CD14-positive monocyte (primary cell): ENCODE measurements at regions not wholly inside any gene's neighbourhood (a gene's known extent, or its start where the extent isn't known, plus 50 kb on each side); places are given as distances from the start of the nearest gene placed in this dataset.

Experiments
- DNase-seq, 3 donors: peaks; one replicate each; pipeline ENCODE4 v3.0.0-alpha.2; 2011 to 2022
- H2AFZ ChIP-seq: 2 replicates; pipeline ENCODE4 v1.6.0; 2012; ENCODE audit warnings: mild to moderate bottlenecking, low read depth, low read length, inconsistent platforms; ENCODE audit not compliant: insufficient read depth, poor library complexity, severe bottlenecking
- H3K27ac ChIP-seq, 2 donors: 1 replicate in 1 of 2; 2 replicates in 1 of 2; pipeline ENCODE4 v1.5.1; 2012 to 2013; ENCODE audit warnings: low read length in 2 of 2, control low read depth in 1 of 2, inconsistent platforms in 1 of 2, low read depth in 1 of 2, mild to moderate bottlenecking in 1 of 2
- H3K27me3 ChIP-seq, 2 donors: one replicate each; pipeline versions ENCODE4 v1.6.0 to v1.6.1; 2011 to 2013; ENCODE audit warnings: low read length in 2 of 2; ENCODE audit not compliant: control insufficient read depth in 2 of 2, insufficient read depth in 2 of 2
- H3K36me3 ChIP-seq, 2 donors: replicated peaks in 1 of 2; 1 replicate in 1 of 2; 2 replicates in 1 of 2; pipeline versions ENCODE4 v1.5.1 to v1.6.1; 2012 to 2013; ENCODE audit warnings: low read length in 2 of 2, control low read depth in 1 of 2, inconsistent platforms in 1 of 2, mild to moderate bottlenecking in 1 of 2; ENCODE audit not compliant: insufficient read depth in 2 of 2, control insufficient read depth in 1 of 2
- H3K4me1 ChIP-seq, 2 donors: 1 replicate in 1 of 2; 2 replicates in 1 of 2; pipeline versions ENCODE4 v1.5.1 to v1.6.1; 2012 to 2013; ENCODE audit warnings: low read length in 2 of 2, control low read depth in 1 of 2, inconsistent platforms in 1 of 2, mild to moderate bottlenecking in 1 of 2, moderate library complexity in 1 of 2; ENCODE audit not compliant: insufficient read depth in 2 of 2, control insufficient read depth in 1 of 2
- H3K4me2 ChIP-seq: replicated peaks from 2 replicates; pipeline ENCODE3; 2012; ENCODE audit warnings: low read length, moderate library complexity, mild to moderate bottlenecking; ENCODE audit not compliant: poor library complexity, severe bottlenecking; ENCODE audit errors: extremely low read depth
- H3K4me3 ChIP-seq, 3 experiments: fragments of 200-600 bp in 1 of 3; sonication (generic) in 1 of 3; replicated peaks in 1 of 3; 1 replicate in 2 of 3; 2 replicates in 1 of 3; pipeline ENCODE4 v1.5.1; 2011 to 2013; ENCODE audit warnings: low read length in 3 of 3, mild to moderate bottlenecking in 3 of 3, control low read depth in 2 of 3, low read depth in 2 of 3, inconsistent platforms in 1 of 3, moderate library complexity in 1 of 3
- H3K79me2 ChIP-seq: 2 replicates; pipeline ENCODE4 v1.6.0; 2012; ENCODE audit warnings: mild to moderate bottlenecking, control low read depth, inconsistent platforms, low read length, moderate library complexity; ENCODE audit not compliant: insufficient read depth
- H3K9ac ChIP-seq: 2 replicates; pipeline ENCODE4 v1.6.0; 2017; ENCODE audit warnings: low read length, mild to moderate bottlenecking; ENCODE audit not compliant: insufficient read depth, poor library complexity, severe bottlenecking
- H3K9me3 ChIP-seq, 2 donors: replicated peaks in 1 of 2; 1 replicate in 1 of 2; 2 replicates in 1 of 2; pipeline versions ENCODE4 v1.5.1 to v1.6.1; 2012 to 2013; ENCODE audit warnings: low read length in 2 of 2, control low read depth in 1 of 2; ENCODE audit not compliant: control insufficient read depth in 1 of 2, insufficient read depth in 1 of 2
- H4K20me1 ChIP-seq: 2 replicates; pipeline ENCODE4 v1.6.0; 2012; ENCODE audit warnings: mild to moderate bottlenecking, low read length, control low read depth, moderate library complexity; ENCODE audit not compliant: insufficient read depth
- H3K27ac Mint-ChIP-seq, 7 donors: one replicate each; pipeline ENCODE4 v1.8.0; 2020; ENCODE audit warnings: mild to moderate bottlenecking in 7 of 7, mixed read lengths in 7 of 7, moderate library complexity in 6 of 7, inconsistent platforms in 2 of 7
- H3K27me3 Mint-ChIP-seq, 3 donors: one replicate each; pipeline ENCODE4 v1.8.0; 2021 to 2022; ENCODE audit warnings: low read depth in 3 of 3, mild to moderate bottlenecking in 3 of 3, mixed read lengths in 3 of 3, moderate library complexity in 3 of 3, inconsistent platforms in 1 of 3
- H3K36me3 Mint-ChIP-seq, 2 donors: one replicate each; pipeline ENCODE4 v1.8.0; 2020; ENCODE audit warnings: mixed read lengths in 2 of 2, inconsistent platforms in 1 of 2, mild to moderate bottlenecking in 1 of 2
- H3K4me1 Mint-ChIP-seq: one replicate; pipeline ENCODE4 v1.8.0; 2020; ENCODE audit warnings: mild to moderate bottlenecking, mixed read lengths
- H3K4me3 Mint-ChIP-seq, 2 donors: one replicate each; pipeline ENCODE4 v1.8.0; 2020; ENCODE audit warnings: mild to moderate bottlenecking in 2 of 2, mixed read lengths in 2 of 2, moderate library complexity in 1 of 2
- H3K9me3 Mint-ChIP-seq, 7 donors: one replicate each; pipeline ENCODE4 v1.8.0; 2020 to 2022; ENCODE audit warnings: mixed read lengths in 7 of 7, mild to moderate bottlenecking in 6 of 7, moderate library complexity in 6 of 7, inconsistent platforms in 2 of 7
- CTCF ChIP-seq: fragments of 200-600 bp; IDR thresholded peaks from one replicate; pipeline ENCODE4 v1.8.0; 2022; ENCODE audit warnings: antibody characterized with exemption, mild to moderate bottlenecking
- WGBS: methylation state at CpG from one replicate; pipeline ENCODE4 v1.1.5; 2013; ENCODE audit warnings: missing lambda C conversion rate; ENCODE audit not compliant: insufficient coverage; 5-methylcytosine and 5-hydroxymethylcytosine counted together
- intact Hi-C, 2 donors: fragments of 100-400 bp; cut with micrococcal nuclease; formaldehyde crosslinking; loops; one replicate each; pipeline versions ENCODE4 v1.15.0 to v1.15.1; 2023

DNA sequence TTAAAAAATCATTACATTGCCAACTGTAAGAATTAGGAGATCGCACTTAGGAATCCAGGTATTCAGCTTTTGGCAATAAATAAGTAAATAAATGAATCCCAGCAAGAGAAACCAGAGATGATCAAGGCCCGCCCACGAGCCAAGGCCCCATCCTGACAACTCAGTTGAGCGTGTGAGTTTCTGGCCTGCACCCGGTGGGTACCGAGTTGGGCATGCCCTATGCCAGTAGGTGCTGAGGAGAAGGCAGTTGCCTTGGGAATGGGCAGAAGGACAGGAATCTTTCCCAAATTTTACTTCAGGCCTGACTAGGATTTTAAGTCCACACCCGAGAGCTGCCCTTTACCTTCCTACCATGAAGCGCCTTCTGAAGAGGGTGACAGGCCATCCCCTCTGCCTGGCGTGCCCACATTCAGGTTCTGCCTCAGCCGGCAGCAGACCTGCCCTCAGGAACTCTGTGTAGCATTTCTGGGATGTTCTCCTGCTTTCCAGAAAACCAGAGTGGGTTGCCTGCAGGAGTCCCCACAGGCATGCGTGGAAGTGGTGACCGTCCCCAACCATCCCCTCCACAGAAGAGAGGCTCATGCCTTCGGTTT is 99.3 kb upstream of the ALDH1A3 start:
- intact Hi-C loops, result no loop called here
- no peak overlapping the region for H3K4me3 ChIP-seq
- no peaks in the 10 kb centered on the region for H4K20me1 ChIP-seq
- Mint-ChIP-seq H3K36me3 (no peaks in the 10 kb centered on the region), H3K27ac (no peak overlapping the region), H3K9me3 (peaks cover 0 to 3% (median 0%) of the 10 kb centered on the region in 7 donors), H3K4me1 (no peaks in the 10 kb centered on the region), H3K4me3 (no peak overlapping the region), H3K27me3 (peaks cover 7 to 15% (median 11%) of the 10 kb centered on the region in 3 donors)
- no peak for DNase-seq
- no peaks in the 10 kb centered on the region for H3K79me2 ChIP-seq
- no peak overlapping the region for H3K9ac ChIP-seq
- no peak overlapping the region for H3K27ac ChIP-seq
- TF ChIP-seq CTCF, result no peak
- 94% methylated on average over 4 of the region's 13 CpGs for WGBS
- H3K36me3 ChIP-seq, result no peaks in the 10 kb centered on the region
- H3K4me2 ChIP-seq, result no peak overlapping the region
- no peak overlapping the region for H2AFZ ChIP-seq
- no peaks in the 10 kb centered on the region for H3K9me3 ChIP-seq
- H3K4me1 ChIP-seq, result no peaks in the 10 kb centered on the region
- H3K27me3 ChIP-seq, result no peaks in the 10 kb centered on the region

DNA sequence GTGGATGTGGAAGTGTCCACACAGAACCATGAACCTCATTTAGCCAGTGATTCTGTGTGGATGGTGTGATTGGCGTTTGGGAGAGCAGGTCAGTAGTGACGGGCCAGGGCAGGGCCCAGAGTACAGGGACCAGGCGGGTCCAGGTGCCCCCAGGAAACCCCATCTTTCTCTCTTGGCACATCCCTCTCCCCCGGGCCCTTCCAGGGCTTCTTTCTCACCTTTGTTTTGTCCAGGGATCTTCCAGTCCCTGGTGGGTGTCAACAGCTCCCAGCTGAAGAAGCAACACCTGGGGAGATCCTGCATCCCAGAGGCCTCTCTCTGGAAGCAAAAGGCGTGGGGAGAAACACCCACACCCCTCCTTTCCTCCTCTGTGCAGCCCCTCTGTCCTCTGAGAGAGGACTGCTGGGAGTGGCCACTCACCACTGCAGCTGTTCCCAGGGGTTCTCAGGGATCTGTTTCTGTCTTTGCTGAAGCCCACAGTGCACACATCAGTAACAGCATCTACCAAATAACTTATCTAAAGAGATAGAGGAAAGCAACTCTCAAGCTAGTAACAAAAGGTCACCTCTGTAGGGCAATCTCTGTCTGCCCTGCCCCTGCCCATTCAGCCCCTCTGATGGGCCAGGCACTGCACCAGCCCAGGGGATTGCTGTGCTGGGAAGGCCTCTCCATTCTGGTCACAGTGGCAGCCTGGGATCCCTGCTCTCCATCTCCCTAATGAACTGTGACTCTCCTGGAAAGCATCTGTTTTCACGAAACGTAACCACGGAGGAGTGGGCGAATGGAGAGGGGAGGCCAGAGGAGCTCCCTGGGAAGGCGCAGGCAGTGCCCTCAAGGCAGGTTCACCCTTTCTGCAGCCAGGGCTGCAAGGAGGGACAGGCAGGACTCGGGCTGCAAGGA is 98.3 kb upstream of the ALDH1A3 start:
- intact Hi-C loops, result no loop called here
- no peaks in the 10 kb centered on the region for H3K4me1 Mint-ChIP-seq
- H3K9me3 Mint-ChIP-seq, result no peaks in the 10 kb centered on the region
- H3K4me3 ChIP-seq, result no peak overlapping the region
- H3K27ac ChIP-seq, result no peak overlapping the region
- H3K9me3 ChIP-seq, result no peaks in the 10 kb centered on the region
- no peaks in the 10 kb centered on the region for H3K79me2 ChIP-seq
- H3K9ac ChIP-seq, result no peak overlapping the region
- no peaks in the 10 kb centered on the region for H3K36me3 ChIP-seq
- no peak overlapping the region for H3K27ac Mint-ChIP-seq
- H4K20me1 ChIP-seq, result no peaks in the 10 kb centered on the region
- H3K4me1 ChIP-seq, result no peaks in the 10 kb centered on the region
- H3K4me3 Mint-ChIP-seq, result no peak overlapping the region
- peaks cover 6 to 15% (median 7%) of the 10 kb centered on the region in 3 donors for H3K27me3 Mint-ChIP-seq
- TF ChIP-seq CTCF, result no peak
- H3K27me3 ChIP-seq, result no peaks in the 10 kb centered on the region
- DNase-seq, result no peak
- H3K36me3 Mint-ChIP-seq, result no peaks in the 10 kb centered on the region
- H3K4me2 ChIP-seq, result no peak overlapping the region
- H2AFZ ChIP-seq, result no peak overlapping the region
- 93% methylated on average over 8 of the region's 11 CpGs for WGBS
